ENCODE measurements at regions not wholly inside any gene's neighbourhood (a gene's known extent, or its start where the extent isn't known, plus 50 kb on each side); places are given as distances from the start of the nearest gene placed in this dataset.
"Not testable (repeated sequence)": the region's sequence is repeated elsewhere in the genome, so short reads cannot be mapped to it uniquely, and the experiment has no call there.

DNA sequence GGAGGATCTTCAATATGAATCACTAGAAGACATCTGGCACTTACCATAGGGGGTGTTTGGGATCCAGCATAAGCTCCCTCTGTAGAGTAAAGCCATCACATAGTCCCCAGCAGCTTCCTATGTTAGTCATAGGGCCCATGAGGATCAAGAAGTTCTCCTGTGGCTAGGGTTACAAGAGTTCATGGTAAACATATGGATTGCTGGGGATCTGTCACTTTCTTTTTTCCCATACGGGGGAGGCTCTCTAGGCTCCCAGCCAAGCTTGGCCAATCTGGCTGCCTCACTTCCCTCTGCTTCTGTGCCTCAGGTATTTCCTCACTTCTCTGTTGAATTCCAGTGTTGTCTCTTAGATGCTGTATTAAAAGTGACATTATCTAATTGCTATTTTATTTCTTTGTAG, 597.9 kb downstream of the PDCD6IP start:
- no peak for DNase-seq

DNA sequence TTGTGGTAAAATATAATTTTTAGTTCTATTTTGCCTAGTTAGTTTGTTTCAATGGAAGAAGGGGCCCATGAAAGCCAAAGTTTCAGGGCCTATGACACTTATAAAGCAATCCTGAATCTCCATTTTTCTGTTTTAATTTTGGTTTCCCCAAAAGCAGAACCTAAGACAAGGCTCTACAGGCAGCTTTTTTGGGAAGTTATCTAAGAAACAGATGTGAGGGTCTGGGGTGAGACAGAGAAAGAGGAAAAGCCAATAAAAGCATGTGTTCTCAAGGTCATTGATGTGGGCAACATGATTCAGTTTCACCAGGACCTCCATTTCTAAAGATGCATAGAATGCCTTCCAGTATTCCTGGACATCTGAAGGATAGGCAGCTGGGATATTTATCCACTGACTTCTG, 598.5 kb downstream of the PDCD6IP start:
- no peak for DNase-seq

DNA sequence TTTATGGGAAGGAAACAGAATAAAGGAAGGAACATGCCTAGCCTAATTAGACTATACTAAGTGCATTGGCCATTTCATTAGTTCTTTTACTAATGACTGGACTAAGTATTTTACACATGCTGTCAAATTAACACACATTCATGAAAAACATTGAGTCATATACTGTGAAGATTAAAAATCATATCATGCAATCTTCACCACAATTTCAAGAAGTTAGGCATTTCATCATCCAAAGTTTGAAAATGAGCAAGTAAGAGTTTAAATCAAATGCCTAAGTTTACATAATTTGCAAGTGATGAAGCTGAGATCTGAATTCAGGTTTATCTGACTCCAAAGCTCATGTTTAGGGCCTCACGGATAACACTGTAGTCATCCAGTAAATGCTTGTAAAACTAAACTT, 601.0 kb downstream of the PDCD6IP start:
- no peak for DNase-seq

DNA sequence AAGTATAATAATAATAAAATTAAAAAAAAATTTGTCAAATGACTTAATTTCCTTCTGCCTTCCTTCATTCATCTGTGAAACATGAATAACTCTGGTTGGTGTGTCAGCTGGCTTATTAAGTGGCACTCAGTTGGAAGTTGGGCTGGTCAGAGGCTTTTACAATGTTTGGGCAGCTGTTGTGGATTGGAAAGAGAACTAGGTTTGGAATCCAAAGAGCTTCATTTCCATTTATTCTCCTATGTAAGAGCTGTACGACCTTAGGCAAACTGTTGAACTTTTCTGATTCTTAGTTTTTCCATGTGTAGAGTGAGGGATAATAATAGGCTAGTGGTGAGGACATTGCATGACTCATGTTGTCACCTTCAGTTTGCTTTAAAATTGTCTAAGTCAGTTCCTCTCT, 606.7 kb downstream of the PDCD6IP start:
- DNase-seq: peak; percentile 90

DNA sequence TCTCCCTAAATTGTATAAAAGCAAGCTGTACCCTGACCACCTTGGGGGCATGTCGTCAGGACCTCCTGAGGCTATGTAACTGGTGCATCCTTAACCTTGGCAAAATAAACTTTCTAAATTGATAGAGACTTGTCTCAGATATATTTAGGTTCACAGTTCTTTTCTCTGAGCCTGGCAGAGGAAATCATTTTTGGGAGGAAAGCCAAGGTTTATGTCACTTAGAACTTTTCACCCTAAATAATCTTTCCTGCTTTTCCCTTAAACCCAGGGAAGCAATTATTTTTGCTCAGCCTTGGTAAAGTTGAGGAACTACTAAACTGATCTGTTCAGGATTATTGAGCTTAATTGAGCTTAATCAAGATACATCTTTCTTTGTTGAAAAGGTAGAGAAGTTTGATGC, 608.9 kb downstream of the PDCD6IP start:
- DNase-seq: no peak

DNA sequence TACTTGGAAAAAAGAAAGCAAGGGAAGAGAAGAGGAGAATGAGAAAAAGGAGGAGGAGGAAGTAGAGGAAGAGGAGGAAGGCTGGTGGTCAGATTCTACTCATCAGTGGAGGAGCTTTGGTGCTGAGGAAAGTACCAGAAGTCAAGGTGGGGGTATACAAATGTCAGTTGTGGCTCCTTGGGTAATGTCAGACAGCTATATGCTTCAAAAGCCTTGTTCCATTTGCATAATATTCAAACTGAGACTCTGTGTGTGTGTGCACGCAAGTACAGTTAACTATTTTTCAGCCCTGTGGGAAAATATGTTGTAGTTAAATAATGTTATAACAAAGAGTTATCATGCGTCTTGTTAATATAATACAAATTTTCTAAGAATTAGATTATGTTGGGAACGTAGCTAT, 609.7 kb downstream of the PDCD6IP start:
- DNase-seq: no peak

DNA sequence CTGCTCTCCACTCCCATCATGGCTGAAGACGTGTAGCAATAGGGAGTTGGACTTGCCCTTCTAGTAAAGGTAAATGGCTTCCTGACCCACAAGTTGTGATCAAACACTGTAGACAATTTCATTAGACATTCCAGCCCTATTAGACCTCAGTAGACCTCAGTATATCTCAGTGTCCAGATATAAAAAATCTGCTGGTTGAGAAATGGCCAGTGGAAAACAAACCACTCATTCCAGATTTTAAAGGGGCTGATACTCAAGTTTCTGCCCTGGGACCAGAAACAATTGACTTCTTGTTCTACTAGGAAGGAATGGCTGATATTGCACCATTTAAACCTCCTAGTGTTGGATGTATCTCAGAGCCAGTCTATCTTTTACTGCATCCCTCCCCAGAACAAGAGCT, 613.2 kb downstream of the PDCD6IP start:
- no peak for DNase-seq

DNA sequence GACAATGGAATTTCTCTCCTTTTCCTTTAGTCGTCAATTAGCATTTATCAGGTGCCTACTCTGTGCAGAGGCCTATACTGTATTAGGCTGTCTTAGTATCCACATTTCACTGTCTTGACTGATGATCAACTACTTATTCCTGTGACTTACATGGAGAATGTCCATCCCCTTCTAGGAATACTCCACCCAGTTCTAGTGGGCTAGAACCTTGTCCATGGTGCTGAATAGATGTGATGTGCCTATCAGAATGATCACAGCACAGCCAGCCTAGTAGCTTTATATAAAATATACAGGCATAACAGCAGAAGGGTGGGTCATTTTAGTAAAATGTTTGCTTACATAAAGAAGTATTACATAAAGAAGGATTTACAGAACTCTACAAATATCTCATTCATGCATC, 621.4 kb downstream of the PDCD6IP start:
- no peak for DNase-seq

DNA sequence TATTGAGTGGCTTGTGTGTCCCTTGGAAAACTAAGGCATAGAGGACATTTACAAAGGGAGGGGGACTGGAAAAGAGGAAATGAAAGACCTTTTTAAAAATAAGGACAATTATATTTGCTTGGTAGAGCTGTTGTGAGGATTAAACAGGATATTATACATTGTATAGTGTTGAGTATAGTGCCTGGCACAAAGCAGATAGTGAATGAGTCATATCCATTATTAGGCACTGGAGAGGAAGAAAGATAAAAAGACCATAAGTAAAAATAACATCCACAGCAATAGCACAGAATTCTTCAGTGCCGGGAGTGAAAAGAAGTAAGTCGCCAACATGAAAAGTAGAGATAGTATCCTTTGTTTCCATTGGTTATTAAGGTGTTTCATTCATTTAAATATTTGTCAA, 623.3 kb downstream of the PDCD6IP start:
- DNase-seq: no peak

DNA sequence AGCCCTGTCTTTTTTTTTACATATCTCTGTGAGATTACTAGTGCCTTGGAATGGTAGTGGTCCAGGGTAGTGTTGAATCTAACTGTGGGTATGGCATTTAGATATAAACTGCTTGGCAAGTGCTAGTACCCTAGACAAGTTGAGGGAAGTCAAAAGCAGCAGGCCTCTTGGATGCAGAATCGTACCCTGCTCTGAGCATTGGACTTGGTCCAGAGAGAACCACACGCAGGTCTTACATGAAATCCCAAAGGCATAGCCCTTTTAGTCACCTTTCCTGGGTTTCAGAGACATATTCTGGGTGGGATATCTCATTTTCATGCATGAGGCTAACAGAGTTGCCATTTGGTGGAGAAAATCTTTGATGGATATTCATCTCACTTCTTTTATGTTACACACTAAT, 641.4 kb downstream of the PDCD6IP start:
- DNase-seq: no peak

DNA sequence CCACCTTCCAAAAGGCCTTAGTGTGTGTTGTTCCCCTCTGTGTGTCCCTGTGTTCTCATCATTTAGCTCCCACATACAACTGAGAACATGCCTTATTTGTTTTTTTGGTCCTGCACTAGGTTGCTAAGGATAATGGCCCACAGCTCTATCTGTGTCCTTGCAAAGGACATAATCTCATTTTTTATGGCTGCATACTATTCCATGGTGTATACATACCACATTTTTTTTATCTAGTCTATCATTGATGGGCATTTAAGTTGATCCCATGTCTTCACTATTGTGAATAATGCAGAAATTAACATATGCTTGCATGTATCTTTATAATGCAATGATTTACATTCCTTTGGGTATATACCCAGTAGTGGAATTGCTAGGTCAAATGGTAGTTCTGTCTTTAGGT, 645.7 kb downstream of the PDCD6IP start:
- no peak for DNase-seq

DNA sequence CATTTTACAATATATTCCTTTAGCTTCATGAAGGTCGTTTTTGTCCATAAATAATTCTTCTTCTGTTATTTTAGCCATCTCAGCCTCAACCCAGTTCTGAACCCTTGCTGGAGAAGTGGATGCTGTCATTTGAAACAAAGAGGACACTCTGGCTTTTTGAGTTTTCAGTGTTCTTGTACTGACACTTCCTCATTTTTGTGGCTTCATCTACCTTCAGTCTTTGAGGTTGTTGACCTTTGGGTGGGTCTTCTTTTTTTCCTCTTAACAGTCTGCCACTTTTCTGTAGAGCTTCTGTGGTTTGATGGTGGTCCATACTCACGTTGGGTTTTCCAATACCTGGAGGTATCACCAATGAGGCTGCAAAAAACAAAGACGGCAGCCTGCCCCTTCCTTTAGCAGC, 650.9 kb downstream of the PDCD6IP start:
- DNase-seq: no peak

DNA sequence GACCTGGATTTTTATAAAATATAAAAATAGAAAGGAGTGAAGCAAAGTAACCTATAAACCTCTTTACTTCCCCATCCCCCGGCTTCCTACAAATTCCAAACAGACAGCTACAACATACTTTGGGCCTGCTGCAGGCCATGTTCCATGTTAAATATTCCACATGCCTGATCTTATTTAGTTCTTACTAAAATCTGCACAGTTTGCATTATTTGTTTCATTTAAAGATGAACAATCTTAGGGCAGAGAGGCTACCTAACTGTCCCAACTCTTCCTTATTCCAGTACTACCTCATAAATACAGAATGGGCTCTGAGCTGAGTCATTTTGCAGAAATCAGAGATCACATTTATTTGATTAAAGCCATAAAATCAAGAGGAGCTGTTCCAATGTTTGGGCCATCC, 665.0 kb downstream of the PDCD6IP start:
- no peak for DNase-seq

DNA sequence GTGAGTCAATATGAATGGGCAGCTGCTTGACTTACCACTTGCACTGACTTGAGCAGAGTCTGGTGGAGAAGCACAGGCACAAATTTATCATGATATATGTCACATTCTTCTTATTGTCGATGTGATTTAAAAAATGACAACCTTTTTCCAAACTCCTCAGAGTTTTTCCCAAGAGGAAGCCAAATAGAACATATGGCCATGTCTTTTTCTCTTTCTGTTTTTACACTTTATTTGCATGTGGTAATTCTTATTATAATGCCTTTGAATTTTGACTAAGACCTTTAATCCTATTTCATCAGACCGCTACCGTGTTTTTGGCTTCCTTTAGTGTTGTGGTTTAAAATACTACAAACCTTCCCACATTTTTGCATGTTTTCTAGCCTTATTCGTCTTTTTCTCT, 666.2 kb downstream of the PDCD6IP start:
- no peak for DNase-seq

DNA sequence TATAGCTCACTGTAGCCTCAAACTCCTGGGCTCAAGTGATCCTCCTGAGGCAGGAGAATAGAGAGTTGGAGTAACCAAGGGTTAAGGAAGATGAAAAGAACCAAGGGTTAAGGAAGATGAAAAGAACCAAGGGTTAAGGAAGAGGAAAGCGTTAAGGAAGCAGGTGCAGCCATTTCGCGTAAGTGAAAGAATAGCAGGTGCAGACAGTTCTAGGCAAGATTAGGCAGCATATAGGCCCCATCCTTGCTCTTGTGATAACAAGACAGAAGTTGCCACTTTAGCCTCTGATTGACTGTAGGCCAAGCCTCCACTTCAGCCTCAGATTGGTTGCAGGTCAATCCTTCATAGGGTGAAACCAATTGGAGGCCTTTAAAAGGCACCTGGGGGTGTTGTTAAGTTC, 677.4 kb downstream of the PDCD6IP start:
- no peak for DNase-seq

DNA sequence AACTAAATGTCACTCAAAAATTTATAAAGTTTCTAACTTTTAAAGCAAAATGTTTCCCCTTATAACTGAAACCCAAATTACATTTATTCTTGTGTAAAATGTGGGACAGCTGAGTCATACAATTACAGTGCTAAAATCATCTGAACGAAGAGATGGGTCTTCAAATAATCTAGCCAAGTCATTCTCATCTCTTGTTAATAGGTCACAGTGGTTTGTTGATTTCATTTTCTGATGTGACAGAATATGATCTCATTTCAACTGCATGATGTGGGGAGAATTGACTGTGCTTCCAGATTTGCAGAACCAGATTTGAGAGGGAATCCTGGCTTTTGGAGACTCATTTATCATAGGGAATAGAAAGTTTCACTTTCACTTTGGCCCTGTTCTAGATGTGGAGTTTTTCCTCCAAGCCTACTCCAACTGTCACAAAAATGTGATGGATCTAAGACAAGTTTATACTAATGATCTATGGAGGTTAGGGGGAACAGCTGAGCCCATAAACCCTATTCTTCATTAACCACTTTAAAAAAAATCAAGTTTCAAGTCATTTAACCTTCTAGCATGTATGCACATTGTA, 685.0 kb downstream of the PDCD6IP start:
- no peak for DNase-seq

DNA sequence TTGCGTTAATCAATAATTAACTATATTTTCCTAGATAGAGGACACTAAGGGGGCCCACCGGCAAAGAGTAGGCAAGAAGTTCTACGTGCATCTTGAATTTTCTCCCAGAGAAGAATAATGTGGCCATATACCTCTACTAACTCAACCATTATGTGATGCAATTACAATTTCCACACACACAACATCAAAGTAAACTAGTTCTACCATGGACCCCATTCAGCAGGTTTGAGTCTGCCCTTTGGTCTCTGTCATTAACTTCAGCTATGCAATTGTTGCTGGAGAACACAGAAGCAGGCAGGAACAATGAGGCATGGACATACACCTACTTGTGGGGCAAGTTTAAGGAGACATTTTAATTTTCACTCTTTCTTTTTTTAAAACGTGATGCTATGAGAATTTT, 705.9 kb downstream of the PDCD6IP start:
- no peak for DNase-seq

DNA sequence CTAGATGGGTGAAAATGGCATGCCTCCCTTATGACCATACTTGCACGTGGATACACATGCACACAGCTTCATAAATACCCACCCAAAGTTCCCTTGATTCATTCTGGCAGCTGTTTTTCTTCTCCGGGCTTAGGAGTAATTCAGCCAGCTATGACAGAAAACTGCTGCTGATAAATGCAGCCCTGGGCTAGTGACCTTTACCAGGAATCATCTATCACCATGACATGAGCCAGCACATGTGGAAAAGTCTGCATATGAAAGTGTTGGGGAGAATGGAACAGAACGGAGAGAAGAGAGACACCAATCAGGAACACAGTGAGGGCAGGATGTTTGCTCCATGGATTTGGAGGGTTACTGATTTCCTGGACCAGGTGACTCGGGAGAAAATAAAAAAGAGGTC, 706.3 kb downstream of the PDCD6IP start:
- no peak for DNase-seq

DNA sequence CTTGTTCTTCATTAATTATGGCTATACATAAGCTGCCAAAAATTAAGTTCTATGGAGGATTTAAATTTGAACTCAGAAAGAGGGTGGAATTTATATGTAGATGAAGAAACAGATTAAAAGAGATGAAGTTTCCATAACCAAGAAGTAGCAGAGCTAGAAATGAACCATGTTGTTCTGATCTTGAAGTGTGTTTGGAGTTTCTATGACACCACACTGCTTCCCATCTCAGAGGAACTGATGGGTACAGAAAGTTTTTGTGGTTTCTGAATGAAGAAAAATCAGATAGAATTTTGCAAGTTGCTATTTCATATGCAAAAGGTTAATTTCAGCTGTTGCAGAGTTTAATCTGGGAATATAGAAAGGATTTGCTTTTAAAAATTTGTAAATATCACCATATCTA, 710.3 kb downstream of the PDCD6IP start:
- DNase-seq: no peak

DNA sequence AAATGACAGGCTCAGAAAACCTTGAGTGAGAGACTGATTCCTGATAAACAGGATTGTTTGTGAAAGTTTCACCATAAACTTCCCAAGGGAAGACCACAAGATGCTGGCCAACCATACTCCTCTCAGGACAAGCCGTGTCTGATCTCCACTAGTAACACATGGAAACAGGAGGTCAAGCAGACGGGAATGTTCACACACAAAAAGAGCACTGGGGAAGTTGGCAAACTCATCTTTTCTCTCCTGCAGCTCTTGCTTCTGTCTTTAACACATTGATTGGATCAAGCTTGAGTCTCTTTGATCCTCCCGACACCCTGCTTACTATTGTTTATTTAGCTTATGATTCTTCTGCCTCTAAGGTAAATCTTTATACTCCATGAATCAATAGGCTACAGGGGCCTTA, 713.5 kb downstream of the PDCD6IP start:
- no peak for DNase-seq

DNA sequence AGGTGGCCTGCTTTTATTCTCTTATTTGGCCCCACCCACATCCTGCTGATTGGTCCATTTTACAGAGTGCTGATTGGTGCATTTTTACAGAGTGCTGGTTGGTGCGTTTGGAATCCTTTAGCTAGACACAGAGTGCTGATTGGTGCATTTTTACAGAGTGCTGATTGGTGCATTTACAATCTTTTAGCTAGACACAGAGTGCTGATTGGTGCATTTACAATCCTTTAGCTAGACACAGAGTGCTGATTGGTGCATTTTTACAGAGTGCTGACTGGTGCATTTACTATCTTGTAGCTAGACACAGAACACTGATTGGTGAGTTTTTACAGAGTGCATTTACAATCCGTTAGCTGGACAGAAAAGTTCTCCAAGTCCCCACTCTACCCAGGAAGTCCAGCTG, 720.6 kb downstream of the PDCD6IP start:
- DNase-seq: not testable (repeated sequence)

DNA sequence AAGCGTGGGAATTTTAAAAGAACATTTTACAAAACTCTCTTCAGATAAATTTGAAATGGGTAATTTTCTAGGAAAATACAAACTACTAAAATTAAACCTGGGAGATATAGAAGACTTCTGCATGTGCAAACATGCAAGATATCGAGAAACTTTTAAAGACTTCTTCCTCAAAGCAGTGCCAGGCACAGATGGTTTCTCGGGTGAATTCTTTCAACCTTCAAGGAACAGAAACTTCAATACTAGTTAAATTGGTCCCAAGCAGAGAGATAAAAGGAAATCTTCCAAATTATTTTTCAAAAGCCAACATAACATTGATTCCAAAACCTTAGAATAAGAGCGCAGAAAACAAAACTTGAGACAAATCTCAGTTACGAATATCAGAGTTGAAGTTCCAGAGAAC, 732.7 kb downstream of the PDCD6IP start:
- DNase-seq: no peak

DNA sequence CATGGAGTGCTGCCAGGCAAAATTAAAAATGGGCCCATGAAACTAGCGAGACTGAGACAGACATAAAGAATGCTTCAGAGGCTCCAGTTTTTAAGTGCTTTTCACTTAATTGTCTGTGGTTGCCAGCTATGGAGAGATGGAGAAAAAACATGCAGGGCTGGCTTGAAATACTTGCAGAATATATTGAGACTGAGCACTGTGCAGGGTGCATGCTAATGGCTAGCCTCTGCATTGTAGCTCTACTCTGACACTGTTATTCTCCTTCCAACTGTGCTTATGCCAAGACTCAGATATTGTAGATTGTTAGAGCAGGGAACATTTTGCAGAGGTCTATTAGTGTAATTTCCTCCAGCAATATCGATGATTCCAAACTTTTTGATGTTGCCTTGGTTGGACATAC, 735.0 kb downstream of the PDCD6IP start:
- DNase-seq: no peak

DNA sequence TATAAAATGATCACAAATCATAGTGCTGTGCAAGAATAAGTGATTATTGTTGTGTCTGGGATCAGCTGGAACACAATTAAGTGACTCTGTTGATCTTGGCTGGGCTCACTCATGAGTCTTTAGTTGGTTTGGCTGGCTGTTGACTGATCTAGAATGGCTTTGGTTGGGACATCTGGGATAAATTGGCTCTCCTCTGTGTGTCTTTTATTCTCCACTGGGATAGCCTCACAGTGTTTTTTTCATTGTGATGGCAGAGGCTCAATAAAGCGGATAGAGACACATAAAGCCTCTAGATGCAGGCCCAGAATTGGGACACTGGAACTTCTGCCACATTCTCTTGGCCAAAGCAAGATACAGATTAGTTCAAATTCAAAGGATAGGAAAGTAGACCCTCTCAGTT, 735.6 kb downstream of the PDCD6IP start:
- DNase-seq: no peak

DNA sequence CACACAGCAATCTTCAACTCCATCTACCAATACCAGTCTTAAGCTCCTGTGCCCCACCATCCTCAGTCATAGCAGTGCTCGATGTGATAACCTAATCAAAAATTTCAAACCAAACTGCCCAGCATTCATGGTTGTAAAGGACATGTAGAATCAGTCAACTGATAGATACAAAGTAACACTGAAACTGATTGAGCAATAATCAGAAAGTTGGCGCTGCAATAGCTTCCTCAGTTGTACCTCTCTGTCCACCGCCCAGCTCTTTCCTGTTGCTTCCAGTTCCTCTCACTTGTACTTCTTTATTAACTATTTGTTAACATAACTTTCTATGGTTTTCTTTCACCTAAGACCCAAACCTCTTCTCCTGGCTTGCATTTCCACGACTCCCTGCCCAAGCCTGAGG, 745.7 kb downstream of the PDCD6IP start:
- no peak for DNase-seq

DNA sequence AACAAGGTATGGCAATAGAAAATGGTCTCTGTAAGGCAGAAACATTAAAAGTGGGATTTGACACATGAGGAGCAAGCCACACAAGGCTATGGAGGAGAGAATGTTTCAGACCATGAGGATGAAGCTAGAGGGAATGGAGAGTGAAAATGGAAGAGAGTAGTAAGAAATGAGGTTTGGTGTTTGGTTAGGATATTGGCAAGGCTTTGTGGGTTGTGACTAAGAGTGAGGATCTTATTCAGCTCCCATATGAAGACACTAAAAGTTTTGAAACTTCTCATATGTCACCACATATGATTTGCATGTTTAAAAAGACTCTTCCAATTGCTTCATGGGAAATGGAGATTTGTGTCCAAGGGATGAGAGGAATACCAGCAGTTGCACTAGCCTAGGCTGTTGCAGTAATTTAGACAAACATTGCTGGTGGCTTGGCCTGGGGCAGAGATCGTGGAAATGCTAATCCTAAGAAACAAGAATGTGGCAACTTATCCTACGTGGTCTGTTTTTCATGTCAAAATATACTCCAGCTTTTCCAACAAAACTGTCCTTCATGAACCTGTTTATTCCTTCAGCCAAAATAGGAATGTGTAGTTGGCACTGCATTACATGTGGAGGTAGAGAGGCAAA, 749.0 kb downstream of the PDCD6IP start:
- DNase-seq: no peak
